HG02840 (cell line): ENCODE measurements at regions not wholly inside any gene's neighbourhood (a gene's known extent, or its start where the extent isn't known, plus 50 kb on each side); places are given as distances from the start of the nearest gene placed in this dataset.
"Not testable (repeated sequence)": the region's sequence is repeated elsewhere in the genome, so short reads cannot be mapped to it uniquely, and the experiment has no call there.

Source experiments
- ATAC-seq: cut with Tn5 transposase; IDR thresholded peaks from one replicate; pipeline ENCODE4 v1.9.1; 2021; ENCODE audit warnings: mild to moderate bottlenecking, moderate library complexity, moderate number of reproducible peaks; ENCODE audit not compliant: unreplicated experiment, low FRiP score

DNA sequence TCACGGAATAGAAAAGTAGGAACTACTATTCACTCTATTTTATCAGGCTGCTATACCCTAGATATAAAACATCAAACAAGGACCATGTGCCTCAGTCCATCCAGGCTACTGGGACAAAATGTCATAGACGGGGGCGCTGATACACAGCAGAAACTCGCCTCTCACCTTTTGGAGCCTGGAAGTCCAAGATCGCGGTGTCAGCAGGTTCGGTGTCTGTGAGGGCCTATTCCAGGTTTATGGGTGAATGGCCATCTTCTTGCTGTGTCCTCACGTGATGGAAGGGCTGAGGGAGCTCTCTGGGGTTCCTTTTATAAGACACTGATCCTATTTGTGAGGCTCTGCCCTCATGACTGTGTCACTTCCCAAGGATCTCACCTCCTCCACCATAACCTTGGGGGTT lies 89.5 kb downstream of the DLL1 start:
- ATAC-seq = no peak

DNA sequence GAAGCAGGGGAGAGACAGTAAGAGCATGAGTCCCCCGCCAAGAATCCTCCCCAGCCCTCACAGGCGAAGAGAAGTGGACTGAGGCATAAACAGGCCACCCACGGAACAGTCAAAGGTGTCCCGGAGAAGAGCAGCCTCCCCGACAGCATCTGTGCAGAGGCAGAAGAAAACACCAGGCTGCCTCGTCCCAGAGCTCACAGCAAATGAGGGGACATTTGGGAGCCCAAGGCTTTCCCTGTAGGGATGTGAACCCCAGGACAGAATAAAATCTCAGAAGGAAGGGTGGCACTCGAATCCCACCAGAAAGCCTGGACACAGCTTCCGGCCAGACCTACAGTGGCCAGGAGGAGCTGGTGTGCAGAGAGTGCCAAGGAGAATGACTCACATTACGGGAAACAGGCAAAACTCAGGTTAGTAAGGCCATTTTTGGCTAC lies 90.4 kb downstream of the DLL1 start:
- no peak for ATAC-seq

DNA sequence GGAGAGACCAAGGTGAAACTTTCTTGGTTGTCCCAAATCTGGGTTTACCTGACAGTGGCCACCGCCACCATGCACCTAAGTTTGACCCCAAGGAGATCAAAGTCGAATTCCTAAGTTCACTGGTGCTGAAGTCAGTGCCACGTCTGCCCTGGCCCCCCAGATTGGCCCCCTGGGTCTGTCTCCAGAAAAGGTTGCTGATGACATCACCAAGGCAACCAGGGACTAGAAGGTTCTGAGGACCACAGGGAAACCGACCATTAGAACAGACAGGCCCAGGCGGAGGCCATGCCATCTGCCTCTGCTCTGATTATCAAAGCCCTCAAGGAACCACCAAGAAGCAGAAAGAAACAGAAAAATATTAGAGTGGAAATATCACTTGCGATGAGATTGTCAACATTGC lies 91.2 kb downstream of the DLL1 start:
- no peak for ATAC-seq

DNA sequence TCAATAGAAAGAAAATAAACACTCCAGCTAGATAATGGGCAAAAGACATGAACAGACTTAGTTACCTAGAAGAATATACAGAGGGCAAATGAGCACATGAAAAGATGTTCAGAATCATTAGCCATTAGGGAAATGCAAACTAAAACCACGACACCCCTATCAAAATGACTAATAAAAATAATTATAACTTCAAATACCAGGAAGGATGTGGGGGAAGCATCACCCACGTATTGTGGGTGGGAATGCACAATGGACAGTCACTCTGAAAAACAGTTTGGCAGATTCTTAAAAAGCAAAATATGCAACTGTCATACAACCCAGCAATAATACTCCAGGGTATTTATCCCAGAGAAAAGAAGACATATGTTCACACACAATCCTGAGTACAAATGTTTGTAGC lies 92.6 kb downstream of the DLL1 start:
- no peak for ATAC-seq

GRCh38 chr6:170193326-170193821 lies 97.5 kb downstream of the DLL1 start:
- no peak for ATAC-seq

DNA sequence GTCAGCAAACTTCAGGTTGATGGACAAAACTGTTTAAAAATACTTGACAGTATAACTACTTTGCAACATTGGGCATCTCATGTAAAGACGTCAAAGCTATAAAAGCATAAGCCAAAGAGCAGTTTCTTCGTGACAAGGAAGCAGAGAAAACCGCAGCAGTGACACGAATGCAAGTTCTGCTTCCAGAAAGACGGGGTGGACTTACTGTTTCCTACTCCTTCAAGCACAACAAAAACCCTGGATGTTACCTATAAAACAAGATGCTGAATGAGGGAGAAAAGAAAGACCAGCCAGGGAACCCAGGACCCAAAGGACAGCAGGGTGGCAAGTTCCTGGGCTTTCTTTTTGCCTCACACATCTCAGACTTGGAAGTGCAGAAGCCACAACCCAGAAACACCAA lies 98.0 kb downstream of the DLL1 start:
- ATAC-seq = no peak

DNA sequence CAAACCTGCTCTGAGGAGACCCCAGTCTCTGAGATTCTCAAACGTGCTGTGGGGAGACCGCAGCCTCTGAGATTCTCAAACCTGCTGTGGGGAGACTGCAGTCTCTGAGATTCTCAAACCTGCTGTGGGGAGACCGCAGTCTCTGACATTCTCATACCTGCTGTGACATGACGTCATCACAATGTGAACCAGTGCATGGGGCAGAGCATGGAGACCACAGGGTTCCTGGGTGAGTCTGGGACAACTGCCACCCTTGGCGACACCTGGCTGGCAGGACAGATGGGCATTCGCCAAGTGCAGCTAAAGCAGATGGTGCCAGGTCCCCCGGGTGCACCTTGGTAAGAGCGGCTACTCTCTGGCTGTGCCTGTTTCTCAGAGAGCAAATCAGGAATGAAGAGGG lies 98.8 kb downstream of the DLL1 start:
- not testable (repeated sequence) for ATAC-seq

DNA sequence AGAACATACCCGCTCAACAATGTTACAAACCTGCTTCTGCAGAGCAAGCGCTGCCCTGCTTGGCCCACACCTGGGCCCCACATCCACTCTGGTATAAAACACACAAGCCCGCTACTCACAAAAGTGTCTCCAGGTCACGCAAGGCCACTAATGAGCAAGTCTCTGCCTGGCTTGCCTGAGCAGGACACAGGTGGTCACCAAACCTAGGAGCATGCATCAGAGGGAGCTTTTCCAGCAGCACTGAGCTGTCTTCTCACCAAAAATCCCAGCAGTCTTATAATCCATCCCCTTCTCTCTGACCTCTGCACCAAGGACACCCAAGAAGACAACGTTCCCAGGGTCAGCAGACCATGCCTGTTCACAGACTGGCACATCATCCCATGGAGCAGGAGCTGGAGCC lies 100.8 kb downstream of the DLL1 start:
- no peak for ATAC-seq

GRCh38 chr6:170189236-170189635 lies 101.6 kb downstream of the DLL1 start:
- ATAC-seq = no peak

DNA sequence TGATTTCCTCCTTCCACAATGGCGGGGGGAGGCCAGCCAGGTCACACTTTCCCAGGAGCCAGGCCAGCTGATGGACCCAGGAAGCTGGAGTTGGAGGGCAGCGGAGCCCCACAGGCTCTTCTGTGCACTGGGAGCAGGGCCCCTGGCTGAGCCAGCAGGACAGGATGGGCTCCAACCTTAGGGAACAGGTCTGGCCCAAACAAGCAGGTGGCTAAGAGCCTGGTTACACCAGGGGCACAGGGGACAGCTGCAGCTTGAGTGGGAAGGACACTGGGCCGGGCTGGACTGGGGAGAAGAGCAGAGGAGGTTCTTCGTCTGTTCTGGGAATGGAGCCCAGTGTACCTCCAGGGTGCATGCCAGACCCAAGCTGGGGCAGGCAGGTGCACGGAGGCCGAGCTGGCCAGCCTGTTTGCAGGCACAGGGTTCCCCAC lies 102.3 kb downstream of the DLL1 start:
- no peak for ATAC-seq

GRCh38 chr6:170187669-170188566 lies 103.0 kb downstream of the DLL1 start:
- ATAC-seq = no peak

GRCh38 chr6:170186941-170187668 lies 103.8 kb downstream of the DLL1 start:
- no peak for ATAC-seq

- no peak for ATAC-seq
Observed at GRCh38 chr6:170186006-170186935, 104.6 kb downstream of the DLL1 start.

DNA sequence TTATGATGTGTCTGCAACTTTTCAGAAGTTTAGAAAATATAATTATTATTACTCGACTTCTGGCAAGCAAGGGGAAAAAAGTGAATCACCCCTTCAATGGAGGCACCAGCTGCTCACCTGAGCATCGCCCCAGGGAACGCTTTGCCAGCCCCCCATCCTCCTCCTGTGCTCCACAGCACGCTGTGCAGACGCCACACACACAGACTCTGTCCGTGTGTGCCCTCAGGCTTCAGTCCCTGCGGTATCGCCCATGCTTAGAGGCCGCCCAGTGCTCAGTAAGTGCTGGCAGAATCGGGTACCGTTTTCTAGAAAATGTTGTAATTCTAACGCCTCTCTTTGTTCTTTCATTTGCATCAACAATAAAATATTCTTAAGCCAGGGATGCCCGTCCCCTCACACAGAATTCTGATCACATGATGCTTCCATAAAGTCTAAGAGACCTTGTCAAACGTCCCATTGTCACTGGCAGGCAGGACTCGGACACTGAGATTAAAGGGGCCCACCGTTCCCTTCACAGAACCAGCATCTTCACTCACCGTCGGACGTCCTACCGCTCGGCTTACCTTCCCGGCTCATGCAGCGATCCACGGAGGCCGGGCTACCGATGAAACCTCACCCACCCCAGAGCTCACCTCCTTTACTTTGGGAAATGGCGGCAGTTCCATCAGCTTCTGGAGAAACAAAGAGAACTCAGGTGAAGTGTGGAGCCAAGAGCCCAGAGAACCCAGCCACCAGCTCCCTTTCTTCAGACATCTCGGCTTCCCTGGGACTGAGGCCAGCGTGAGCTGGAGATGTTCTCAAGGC lies 105.5 kb downstream of the DLL1 start:
- no peak for ATAC-seq

DNA sequence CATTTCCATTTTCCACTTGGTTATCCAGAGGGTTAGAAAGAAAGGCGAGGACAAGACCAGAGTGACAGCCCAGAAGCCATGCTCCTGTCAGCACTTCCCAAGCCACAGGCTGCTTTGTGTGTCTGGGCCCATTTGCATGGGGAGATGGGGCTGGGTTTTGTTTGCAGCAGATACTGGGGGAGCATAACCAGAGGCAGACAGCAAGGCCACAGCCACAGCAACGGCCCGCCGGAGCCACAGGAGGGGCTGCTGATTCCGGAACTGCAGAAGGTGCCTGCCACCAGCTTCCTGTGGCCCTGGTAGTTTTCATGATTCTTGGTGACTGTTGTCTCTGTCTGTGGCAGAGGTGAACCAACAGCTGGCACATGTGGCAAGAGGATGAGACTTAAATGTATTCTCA lies 106.6 kb downstream of the DLL1 start:
- ATAC-seq = no peak

GRCh38 chr6:170183521-170183920 lies 107.4 kb downstream of the DLL1 start:
- no peak for ATAC-seq

GRCh38 chr6:170182781-170183120 lies 108.1 kb downstream of the DLL1 start:
- ATAC-seq = no peak

- ATAC-seq = no peak
Observed at GRCh38 chr6:170182093-170182780, 108.6 kb downstream of the DLL1 start.

DNA sequence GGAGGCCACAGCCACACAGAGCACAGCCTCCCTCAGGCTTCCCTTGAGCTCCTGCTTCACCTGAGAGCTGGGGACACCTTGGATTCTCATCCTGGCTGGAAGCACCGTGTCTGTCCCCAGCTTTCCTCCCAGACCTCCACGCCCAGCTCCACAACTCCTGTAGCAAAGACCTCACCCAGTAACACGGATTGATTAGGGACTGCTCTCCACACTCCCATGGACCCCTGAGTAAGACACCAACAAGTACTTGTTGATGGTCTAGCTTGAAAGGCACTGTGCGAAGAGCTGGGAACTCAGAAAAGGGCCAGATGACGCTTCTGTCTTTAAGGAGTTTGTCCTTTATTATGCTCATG lies 109.6 kb downstream of the DLL1 start:
- ATAC-seq = no peak
